GM23338 (cell line): ENCODE measurements at regions not wholly inside any gene's neighbourhood (a gene's known extent, or its start where the extent isn't known, plus 50 kb on each side); places are given as distances from the start of the nearest gene placed in this dataset.

ENCODE experiments used
- ATAC-seq: fragments of 200-7000 bp; cut with Tn5 transposase; 3 replicates; pipeline ENCODE4 v1.9.1; 2020
- DNase-seq: peaks from one replicate; pipeline ENCODE4 v3.0.0-alpha.2; 2015; ENCODE audit warnings: low spot score
- H2AFZ ChIP-seq: fragments of 200-600 bp; sonication (generic); 2 replicates; pipeline ENCODE4 v1.8.0; 2016; ENCODE audit warnings: antibody characterized with exemption, mild to moderate bottlenecking, moderate library complexity
- H3F3A ChIP-seq: fragments of 200-600 bp; sonication (generic); replicated peaks from 2 replicates; pipeline ENCODE4 v1.8.0; 2017; ENCODE audit warnings: antibody characterized with exemption, mixed run types, low read depth
- H3K27ac ChIP-seq: fragments of 200-600 bp; sonication (generic); 2 replicates; pipeline ENCODE4 v1.6.1; 2016; ENCODE audit warnings: low read depth
- H3K27me3 ChIP-seq: fragments of 200-600 bp; sonication (generic); 2 replicates; pipeline ENCODE4 v1.8.0; 2016; ENCODE audit warnings: mild to moderate bottlenecking, mixed run types, moderate library complexity; ENCODE audit not compliant: insufficient read depth
- H3K36me3 ChIP-seq: fragments of 200-600 bp; sonication (generic); 2 replicates; pipeline ENCODE4 v1.8.0; 2016; ENCODE audit warnings: mild to moderate bottlenecking; ENCODE audit not compliant: insufficient read depth
- H3K4me1 ChIP-seq: fragments of 200-600 bp; sonication (generic); 2 replicates; pipeline ENCODE4 v1.8.0; 2016; ENCODE audit warnings: mild to moderate bottlenecking, moderate library complexity; ENCODE audit not compliant: insufficient read depth
- H3K4me2 ChIP-seq: fragments of 200-600 bp; sonication (generic); 2 replicates; pipeline ENCODE4 v1.7.1; 2017; ENCODE audit warnings: mixed run types
- H3K4me3 ChIP-seq: fragments of 200-600 bp; sonication (generic); 2 replicates; pipeline ENCODE4 v1.6.1; 2016; ENCODE audit warnings: mixed run types
- H3K79me2 ChIP-seq: fragments of 200-600 bp; sonication (generic); replicated peaks from 2 replicates; pipeline ENCODE4 v1.8.0; 2017; ENCODE audit warnings: mild to moderate bottlenecking; ENCODE audit not compliant: insufficient read depth
- H3K9me2 ChIP-seq: fragments of 200-600 bp; sonication (generic); 2 replicates; pipeline ENCODE4 v1.8.0; 2017; ENCODE audit not compliant: insufficient read depth
- H4K20me1 ChIP-seq: fragments of 200-600 bp; sonication (generic); replicated peaks from 2 replicates; pipeline ENCODE4 v1.8.0; 2017; ENCODE audit warnings: mild to moderate bottlenecking; ENCODE audit not compliant: insufficient read depth
- H3K27ac Mint-ChIP-seq: 2 replicates; pipeline ENCODE4 v1.8.0; 2020; ENCODE audit warnings: inconsistent platforms, mild to moderate bottlenecking, moderate library complexity, mixed read lengths
- H3K27me3 Mint-ChIP-seq: 3 replicates; pipeline ENCODE4 v1.8.0; 2022; ENCODE audit warnings: low read depth, mild to moderate bottlenecking, moderate library complexity, mixed read lengths, inconsistent platforms; ENCODE audit not compliant: insufficient read depth, poor library complexity
- H3K36me3 Mint-ChIP-seq: 3 replicates; pipeline ENCODE4 v1.8.0; 2021; ENCODE audit warnings: low read depth, mild to moderate bottlenecking, inconsistent platforms, moderate library complexity, mixed read lengths
- H3K4me1 Mint-ChIP-seq: 3 replicates; pipeline ENCODE4 v1.8.0; 2020; ENCODE audit warnings: mild to moderate bottlenecking, inconsistent platforms, mixed read lengths
- H3K4me3 Mint-ChIP-seq: 3 replicates; pipeline ENCODE4 v1.8.0; 2021; ENCODE audit warnings: moderate library complexity, mild to moderate bottlenecking, inconsistent platforms, mixed read lengths
- H3K9me3 Mint-ChIP-seq: 3 replicates; pipeline ENCODE4 v1.8.0; 2020; ENCODE audit warnings: moderate library complexity, mild to moderate bottlenecking, inconsistent platforms, mixed read lengths
- CREB1 ChIP-seq: fragments of 250-450 bp; sonication (Bioruptor Pico); IDR thresholded peaks from 2 replicates; pipeline ENCODE4 v1.5.0; 2020; ENCODE audit warnings: low read depth, mild to moderate bottlenecking, moderate library complexity
- EZH2 ChIP-seq: fragments of 200-600 bp; sonication (generic); IDR thresholded peaks from one replicate; pipeline ENCODE4 v1.8.0; 2017; ENCODE audit warnings: antibody characterized with exemption, mild to moderate bottlenecking, low read depth; ENCODE audit not compliant: unreplicated experiment
- EZH2phosphoT487 ChIP-seq: fragments of 200-600 bp; sonication (generic); IDR thresholded peaks from one replicate; pipeline ENCODE4 v1.8.1; 2018; ENCODE audit warnings: antibody characterized with exemption; ENCODE audit not compliant: unreplicated experiment
- POLR2AphosphoS5 ChIP-seq: IDR thresholded peaks from 2 replicates; pipeline ENCODE4 v1.6.1; 2016; ENCODE audit warnings: antibody characterized with exemption, low read depth
- ZNF331 ChIP-seq: fragments of 250-450 bp; sonication (Bioruptor Pico); IDR thresholded peaks from 2 replicates; pipeline ENCODE4 v1.5.0; 2020; ENCODE audit warnings: low read depth, mild to moderate bottlenecking, moderate library complexity
- ZNF462 ChIP-seq: fragments of 250-450 bp; sonication (Bioruptor Pico); IDR thresholded peaks from 2 replicates; pipeline ENCODE4 v1.5.0; 2020; ENCODE audit warnings: mild to moderate bottlenecking, moderate library complexity
- TF ChIP-seq, protein P1 (sequence below), 2 experiments: fragments of 200-600 bp in 1 of 2; sonication (generic) in 1 of 2; conservative IDR thresholded peaks; 2 replicates each; pipeline versions ENCODE4 v1.5.1 to v1.6.1; 2016 to 2017; ENCODE audit warnings: antibody characterized with exemption in 2 of 2, low read depth in 2 of 2, mild to moderate bottlenecking in 2 of 2, moderate library complexity in 1 of 2

DNA sequence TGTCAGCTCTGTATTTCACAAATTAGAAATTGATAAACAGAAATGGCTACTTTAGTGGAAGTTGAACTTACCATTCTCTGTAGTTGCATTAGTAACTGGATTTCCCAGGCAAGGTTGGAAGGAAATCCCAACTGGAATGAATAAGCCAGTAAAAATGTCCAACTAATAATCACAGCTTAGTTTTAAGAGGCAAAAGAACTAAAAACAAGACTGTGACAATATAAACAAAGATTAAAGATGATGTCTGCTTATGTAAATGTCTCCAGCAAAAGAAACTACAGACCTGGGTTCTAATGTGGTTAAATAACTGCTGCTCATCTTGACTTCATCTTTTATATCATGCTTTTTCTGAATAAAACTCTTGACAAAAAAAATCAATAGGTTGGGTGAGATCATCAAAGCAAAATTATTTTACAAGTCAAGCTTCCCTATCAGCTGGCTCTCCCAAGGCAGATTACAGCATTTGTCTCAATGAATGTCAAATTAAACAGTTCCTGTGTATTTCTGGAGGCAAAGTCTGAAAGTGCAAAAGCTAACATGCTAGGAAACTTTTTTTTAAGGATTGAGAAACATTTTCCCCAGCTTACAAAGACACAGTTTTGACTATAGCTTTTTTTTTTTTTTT, 62.3 kb upstream of the HMHB1 start (continued):
- no peak for TF ChIP-seq EZH2phosphoT487
- TF ChIP-seq POLR2AphosphoS5: no peak
- TF ChIP-seq EZH2: no peak
- TF ChIP-seq ZNF462: no peak
- TF ChIP-seq, protein P1, sequence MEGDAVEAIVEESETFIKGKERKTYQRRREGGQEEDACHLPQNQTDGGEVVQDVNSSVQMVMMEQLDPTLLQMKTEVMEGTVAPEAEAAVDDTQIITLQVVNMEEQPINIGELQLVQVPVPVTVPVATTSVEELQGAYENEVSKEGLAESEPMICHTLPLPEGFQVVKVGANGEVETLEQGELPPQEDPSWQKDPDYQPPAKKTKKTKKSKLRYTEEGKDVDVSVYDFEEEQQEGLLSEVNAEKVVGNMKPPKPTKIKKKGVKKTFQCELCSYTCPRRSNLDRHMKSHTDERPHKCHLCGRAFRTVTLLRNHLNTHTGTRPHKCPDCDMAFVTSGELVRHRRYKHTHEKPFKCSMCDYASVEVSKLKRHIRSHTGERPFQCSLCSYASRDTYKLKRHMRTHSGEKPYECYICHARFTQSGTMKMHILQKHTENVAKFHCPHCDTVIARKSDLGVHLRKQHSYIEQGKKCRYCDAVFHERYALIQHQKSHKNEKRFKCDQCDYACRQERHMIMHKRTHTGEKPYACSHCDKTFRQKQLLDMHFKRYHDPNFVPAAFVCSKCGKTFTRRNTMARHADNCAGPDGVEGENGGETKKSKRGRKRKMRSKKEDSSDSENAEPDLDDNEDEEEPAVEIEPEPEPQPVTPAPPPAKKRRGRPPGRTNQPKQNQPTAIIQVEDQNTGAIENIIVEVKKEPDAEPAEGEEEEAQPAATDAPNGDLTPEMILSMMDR (conservative IDR thresholded peaks at IDR 0.05; ENCODE audit: low read depth in 2 of 2): no peak
- no peak for TF ChIP-seq CREB1 (CRISPR knock-in tag)

DNA sequence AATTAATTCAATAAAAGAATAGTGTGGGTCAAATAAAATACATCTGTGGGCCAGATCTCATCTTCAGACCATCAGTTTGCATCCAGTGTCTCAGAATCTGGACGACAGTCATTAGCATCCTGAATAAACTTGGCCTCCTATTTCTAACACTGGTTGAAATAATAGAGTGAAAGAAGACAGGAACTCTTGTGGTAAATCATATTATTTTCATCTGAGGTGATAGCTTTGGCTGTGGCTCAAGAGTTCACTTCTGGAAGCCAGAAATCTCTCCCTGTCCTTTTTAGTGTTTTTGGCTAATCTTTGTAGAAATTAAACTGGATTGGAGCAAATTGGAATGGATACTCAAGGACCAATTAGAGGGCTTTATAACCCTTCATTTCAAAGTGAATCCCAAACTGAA, 63.4 kb upstream of the HMHB1 start:
- Histone ChIP-seq H3K36me3 (no peaks in the 10 kb centered on the region), H2AFZ (no peak overlapping the region), H3K27ac (no peak overlapping the region), H3K9me2 (peaks cover 12% of the 10 kb centered on the region; the same call in 1 of the 2 replicates), H4K20me1 (no peaks in the 10 kb centered on the region), H3K4me1 (no peaks in the 10 kb centered on the region), H3K27me3 (no peaks in the 10 kb centered on the region), H3K4me2 (no peak overlapping the region), H3K4me3 (no peak overlapping the region), H3K79me2 (no peaks in the 10 kb centered on the region), H3F3A (no peaks in the 10 kb centered on the region)
- ATAC-seq: no peak
- H3K27me3 Mint-ChIP-seq: peaks cover 2% of the 10 kb centered on the region
- DNase-seq: no peak
- H3K4me1 Mint-ChIP-seq: peaks cover 7% of the 10 kb centered on the region
- H3K36me3 Mint-ChIP-seq: no peaks in the 10 kb centered on the region; the same call in 2 of the 3 replicates
- no peaks in the 10 kb centered on the region for H3K9me3 Mint-ChIP-seq
- H3K4me3 Mint-ChIP-seq: no peak overlapping the region
- no peak overlapping the region for H3K27ac Mint-ChIP-seq
- no peak for TF ChIP-seq ZNF331 (CRISPR knock-in tag)
